NCI-H2227 (cell line): ENCODE measurements at regions not wholly inside any gene's neighbourhood (a gene's known extent, or its start where the extent isn't known, plus 50 kb on each side); places are given as distances from the start of the nearest gene placed in this dataset.

Source experiments
- DNase-seq: peaks from one replicate; lab custom pipeline; 2025; ENCODE audit not compliant: unreplicated experiment; lab: John Stamatoyannopoulos, UW

DNA sequence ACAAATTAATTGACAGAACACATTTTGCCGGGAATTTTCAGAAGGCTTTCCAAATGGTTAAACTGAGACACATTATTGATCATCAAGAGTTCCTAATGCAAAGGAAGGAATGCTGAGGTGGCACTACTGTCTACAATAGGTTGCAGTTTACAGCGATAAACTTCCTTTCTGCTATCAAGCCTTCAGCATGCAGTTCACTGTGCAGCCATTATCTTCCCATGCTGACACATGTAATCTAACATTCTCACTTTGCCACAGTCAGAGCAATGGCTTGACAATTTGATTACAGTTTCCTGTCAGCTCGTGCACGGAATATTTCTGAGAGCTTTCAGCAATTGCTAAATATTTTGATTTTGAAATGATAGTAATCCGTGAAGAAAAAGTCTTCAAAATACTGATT lies 166.9 kb upstream of the PRMT6 start:
- DNase-seq = no peak

DNA sequence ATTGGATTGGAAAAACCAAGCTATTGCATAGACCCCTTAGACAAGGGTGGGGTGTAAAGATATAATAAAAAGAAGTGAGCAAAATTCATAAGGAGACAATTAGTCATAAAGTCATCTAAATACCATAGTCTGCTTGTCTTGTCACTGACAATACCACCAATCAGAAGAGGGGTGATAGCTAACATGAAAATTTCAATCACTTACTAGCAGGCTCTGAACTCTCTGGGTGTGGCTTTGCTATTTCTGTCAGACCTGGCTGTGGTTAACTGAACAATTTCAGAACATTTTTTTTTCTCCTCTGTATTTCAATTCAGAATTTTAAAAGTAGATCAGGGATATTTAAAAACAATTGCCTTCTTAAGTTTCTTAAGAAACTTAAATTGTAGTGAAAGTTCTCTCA lies 158.5 kb upstream of the PRMT6 start:
- DNase-seq = no peak

DNA sequence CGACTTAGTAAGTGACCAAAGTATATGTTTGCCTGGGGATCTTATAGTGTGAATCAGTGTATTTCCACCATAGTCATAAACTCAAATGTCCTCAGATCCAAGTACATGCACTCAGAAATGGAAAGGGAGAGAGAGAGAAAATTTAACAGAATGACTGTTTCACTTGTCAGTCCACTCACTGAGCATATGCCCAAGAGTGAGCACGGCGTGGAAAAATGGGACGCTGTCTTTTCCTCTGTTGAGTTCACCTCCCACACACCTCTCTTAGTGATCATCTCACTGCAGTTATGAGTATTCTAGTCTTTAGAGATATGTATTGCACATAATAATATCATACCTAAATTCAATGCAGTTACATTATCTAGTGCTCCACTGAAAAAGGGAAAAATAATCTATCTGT lies 156.8 kb upstream of the PRMT6 start:
- no peak for DNase-seq

- no peak for DNase-seq
These were observed 148.7 kb upstream of the PRMT6 start for GRCh38 chr1:106907795-106908194.

GRCh38 chr1:106908689-106909088 lies 147.8 kb upstream of the PRMT6 start:
- DNase-seq = no peak

- no peak for DNase-seq
These were observed 145.7 kb upstream of the PRMT6 start for GRCh38 chr1:106910798-106911197.

GRCh38 chr1:106912131-106912530 lies 144.3 kb upstream of the PRMT6 start:
- DNase-seq = no peak

- no peak for DNase-seq
These were observed 135.3 kb upstream of the PRMT6 start for GRCh38 chr1:106921186-106921585.

DNA sequence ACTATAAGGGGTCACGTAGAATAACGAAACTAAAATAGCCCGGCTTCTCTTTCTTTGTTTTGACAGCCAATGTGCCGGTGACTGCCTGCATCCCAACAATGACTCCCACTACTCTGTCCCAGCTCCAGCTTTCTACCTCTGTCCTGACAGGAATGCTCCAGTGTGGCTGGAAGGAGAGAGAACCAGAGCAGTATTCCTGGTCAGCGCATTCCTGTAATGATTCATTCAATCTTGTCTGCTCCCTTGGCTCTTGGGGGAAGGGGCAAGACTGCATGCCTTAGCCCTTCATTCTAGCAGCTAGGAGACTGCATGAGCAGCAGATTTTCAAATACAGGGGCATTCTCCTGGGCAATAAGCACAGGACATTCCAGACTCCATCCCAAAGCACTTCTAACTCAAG lies 132.1 kb upstream of the PRMT6 start:
- DNase-seq = no peak

DNA sequence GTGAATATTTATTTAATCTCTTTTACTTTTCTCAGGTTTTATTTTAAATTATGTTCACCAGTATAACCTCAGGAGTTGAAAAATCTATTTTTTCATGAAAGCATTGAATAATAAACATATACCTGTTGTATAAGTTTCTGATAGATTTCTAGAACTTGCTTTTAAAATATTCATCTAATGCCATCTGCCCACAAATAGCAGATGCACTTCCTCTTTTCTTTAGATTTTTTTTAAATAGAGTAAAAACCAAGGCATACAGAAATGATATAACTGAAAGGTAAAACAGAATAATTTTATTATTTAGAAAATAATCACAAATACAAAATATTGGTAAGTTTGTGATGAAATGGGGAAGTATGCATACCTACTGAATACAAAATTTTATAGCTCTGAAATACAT lies 130.7 kb upstream of the PRMT6 start:
- DNase-seq = no peak

GRCh38 chr1:106926803-106927582 lies 129.5 kb upstream of the PRMT6 start:
- DNase-seq = no peak

DNA sequence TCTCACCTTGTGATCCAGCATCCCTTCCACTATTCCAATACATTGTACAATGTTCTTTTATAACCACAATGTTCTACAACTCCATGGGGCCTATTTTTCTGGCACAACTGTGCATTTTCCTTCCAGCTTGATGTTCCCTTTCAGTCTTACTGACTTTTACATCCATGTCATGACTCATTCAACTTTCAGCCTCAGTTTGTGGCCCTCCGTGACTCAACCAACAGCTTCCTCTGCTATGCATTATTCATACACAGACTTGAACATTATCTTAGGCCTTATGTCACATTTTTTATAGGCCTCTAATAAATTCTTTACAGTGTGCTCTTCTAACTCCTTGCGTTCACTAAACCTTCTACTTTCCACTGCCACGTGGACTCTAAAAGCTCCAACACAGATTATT lies 119.4 kb upstream of the PRMT6 start:
- DNase-seq = no peak

GRCh38 chr1:106944721-106945120 lies 111.8 kb upstream of the PRMT6 start:
- DNase-seq = no peak

DNA sequence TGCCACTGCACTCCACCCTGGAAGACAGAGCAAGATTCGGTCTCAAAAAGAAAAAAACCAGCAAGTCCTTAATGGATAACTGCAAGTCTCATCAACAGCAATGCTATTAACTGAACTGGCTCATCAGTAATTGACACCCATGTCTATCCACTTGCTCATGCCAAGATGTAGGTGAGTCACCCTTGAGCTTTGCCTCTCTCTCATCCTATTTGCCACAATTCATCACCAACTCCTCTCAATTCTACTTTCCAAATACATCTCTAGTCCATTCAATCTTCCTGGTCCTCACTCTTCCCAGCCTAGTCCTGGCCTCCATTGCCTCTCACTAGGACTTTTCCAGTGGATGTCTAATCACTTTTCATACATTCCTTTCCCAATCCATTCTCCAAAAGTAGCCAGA lies 103.7 kb upstream of the PRMT6 start:
- DNase-seq = no peak

GRCh38 chr1:106954661-106955229 lies 101.7 kb upstream of the PRMT6 start:
- no peak for DNase-seq

DNA sequence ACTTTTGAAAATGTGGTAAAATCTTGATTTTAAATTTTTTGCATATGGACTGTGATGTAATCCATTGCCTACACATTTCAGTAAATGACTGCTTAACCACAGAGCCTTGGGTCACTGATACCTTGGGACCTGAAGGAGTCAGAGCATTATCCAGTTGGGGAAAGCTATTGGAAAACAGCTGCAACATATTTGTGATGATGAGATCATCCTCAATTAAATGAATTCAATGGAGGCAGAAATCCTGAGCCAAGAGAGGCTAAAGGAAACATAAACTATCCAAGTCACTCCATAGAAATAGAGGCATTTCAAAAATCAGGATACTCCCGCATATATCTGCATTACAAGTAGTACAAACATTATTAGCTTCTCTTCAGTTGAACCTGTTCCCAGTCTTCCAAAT lies 99.8 kb upstream of the PRMT6 start:
- DNase-seq = no peak

DNA sequence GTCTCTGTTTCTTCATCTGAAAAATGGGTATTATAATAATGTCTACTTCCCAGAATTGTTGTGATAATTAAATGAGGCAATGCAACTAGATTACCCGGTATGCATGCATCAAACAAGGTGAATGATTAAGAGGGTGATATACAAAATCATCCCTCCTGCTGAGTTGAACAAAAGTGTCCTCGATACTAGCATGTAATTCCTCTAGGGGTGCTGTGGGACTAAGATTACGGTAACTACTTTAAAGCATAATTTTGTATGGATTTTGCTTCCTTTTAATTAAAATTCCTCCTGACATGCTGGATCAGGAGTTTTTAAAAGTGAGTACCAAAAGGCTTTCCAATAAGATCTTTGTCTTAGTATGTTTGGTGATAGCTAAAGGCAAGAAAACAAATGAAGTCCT lies 98.7 kb upstream of the PRMT6 start:
- no peak for DNase-seq

DNA sequence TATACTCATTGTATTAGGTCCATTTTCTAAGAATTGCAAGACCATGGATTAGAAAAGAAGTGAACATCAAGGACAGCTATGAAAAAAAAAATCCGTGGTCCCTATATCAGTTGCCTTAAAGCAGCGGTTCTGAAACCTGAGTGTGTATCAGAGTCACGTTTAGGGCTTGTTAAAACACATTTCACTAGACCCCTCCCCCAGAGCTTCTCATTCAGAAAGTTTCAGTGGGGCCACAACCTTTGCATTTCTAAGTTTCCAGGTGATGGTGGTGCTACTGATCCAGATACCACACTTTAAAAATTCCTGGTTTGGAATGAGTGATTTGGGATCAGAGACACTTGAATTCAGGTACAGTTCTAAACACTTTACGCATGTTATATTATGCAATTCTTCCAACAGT lies 96.1 kb upstream of the PRMT6 start:
- no peak for DNase-seq

DNA sequence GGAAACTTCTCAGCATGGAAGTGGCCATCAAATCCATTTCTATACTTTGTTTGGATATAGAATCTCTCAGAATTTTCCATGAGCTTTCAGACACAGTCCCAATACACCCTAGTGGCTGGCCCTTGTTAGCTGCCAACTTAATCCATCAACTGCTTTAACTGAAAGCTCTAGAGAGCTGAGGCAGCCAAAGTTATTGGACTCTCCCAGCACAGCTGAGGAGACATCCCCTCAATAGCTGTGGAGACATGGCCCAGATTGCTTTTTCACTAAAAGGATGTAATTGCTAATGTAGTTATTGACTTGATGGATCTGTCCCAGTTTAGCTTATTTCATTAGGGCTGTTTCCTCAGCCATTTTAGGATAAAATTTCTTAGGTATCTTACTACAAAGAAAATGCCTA lies 94.8 kb upstream of the PRMT6 start:
- no peak for DNase-seq

DNA sequence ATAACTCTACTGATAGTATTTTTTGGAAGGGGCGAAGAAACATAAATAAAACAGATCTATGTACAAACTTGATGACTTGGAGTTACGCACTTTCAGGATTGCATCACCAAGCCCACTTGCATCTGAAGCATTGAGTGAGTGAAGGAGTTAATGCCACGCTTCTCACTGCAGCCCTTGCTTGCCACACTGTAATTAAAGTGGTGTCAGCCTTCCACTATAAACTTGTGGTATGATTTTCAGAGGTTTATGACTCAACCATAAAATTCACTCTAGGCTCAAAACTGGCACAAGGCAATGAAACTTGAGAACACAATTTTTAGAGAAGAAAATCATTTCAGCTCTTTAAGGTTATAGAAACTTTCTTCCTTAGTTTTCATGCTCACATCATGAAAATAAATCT lies 93.9 kb upstream of the PRMT6 start:
- no peak for DNase-seq

- no peak for DNase-seq
These were observed 92.0 kb upstream of the PRMT6 start for GRCh38 chr1:106964495-106964894.

DNA sequence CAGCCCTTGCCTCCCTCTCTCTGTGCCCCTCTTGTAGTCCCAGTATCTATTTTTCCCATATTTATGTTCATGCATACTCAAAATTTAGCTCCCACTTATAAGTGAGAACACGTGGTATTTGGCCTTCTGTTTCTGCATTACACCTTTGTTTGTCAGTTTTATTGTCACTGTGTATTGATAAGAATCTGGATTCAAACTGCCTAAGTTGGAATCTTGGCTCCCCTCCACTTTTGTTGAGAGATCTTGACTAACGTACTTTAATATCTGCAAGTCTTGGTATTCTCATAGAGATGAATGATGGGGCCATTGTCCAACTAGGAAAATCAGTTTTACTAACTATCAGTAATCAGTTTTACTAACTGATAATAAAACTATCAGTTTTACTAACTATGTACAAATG lies 87.8 kb upstream of the PRMT6 start:
- DNase-seq = no peak

DNA sequence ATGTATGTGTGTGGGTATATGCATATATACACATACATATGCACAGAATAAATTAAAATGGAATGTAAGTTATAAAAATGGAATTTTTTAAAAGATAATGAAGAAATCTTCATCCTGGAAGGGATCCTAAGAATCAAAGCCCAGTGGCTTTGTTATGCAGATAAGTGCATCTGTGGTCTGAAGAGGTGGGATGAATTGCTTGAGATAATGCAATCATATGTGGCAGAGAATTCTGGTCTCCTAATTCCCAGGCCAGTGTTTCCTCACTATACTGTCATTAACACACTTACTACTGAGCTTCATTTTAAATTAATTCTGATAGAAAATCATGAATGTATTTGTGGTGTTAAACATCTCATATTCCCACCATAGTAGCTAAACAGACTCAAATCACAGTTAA lies 86.7 kb upstream of the PRMT6 start:
- no peak for DNase-seq
